Heart left ventricle (tissue), 16 donors: ENCODE measurements at regions not wholly inside any gene's neighbourhood (a gene's known extent, or its start where the extent isn't known, plus 50 kb on each side); places are given as distances from the start of the nearest gene placed in this dataset.

Source experiments
- ATAC-seq, 4 donors: fragments of 200-7000 bp; cut with Tn5 transposase; one replicate each; pipeline ENCODE4 v1.9.1; 2020 to 2022; ENCODE audit warnings: moderate library complexity in 4 of 4, mild to moderate bottlenecking in 3 of 4, moderate number of reproducible peaks in 1 of 4
- DNase-seq, 5 donors: peaks; one replicate each; pipeline ENCODE4 v3.0.0-alpha.2; 2020
- H3K27ac ChIP-seq, 12 donors: fragments of 200-600 bp; sonication (generic) in 4 of 12; one replicate each; pipeline versions ENCODE4 v1.5.0 to v1.8.0; 2016 to 2022; ENCODE audit warnings: mild to moderate bottlenecking in 2 of 12
- H3K27me3 ChIP-seq, 9 donors: fragments of 200-600 bp; sonication (generic) in 2 of 9; one replicate each; pipeline versions ENCODE4 v1.5.1 to v1.8.0; 2016 to 2022; ENCODE audit warnings: mild to moderate bottlenecking in 3 of 9
- H3K36me3 ChIP-seq, 9 donors: fragments of 200-600 bp; sonication (generic) in 2 of 9; one replicate each; pipeline versions ENCODE4 v1.5.0 to v1.8.0; 2018 to 2022; ENCODE audit warnings: mild to moderate bottlenecking in 2 of 9
- H3K4me1 ChIP-seq, 12 donors: fragments of 200-600 bp; sonication (generic) in 4 of 12; one replicate each; pipeline versions ENCODE4 v1.5.0 to v1.8.0; 2016 to 2022; ENCODE audit warnings: mild to moderate bottlenecking in 3 of 12
- H3K4me3 ChIP-seq, 12 donors: fragments of 200-600 bp; sonication (generic) in 4 of 12; one replicate each; pipeline versions ENCODE4 v1.5.0 to v1.8.0; 2017 to 2022; ENCODE audit warnings: mild to moderate bottlenecking in 9 of 12, moderate library complexity in 4 of 12
- H3K9me3 ChIP-seq, 12 donors: fragments of 200-600 bp; sonication (generic) in 4 of 12; one replicate each; pipeline versions ENCODE4 v1.5.0 to v1.8.0; 2016 to 2022; ENCODE audit warnings: mild to moderate bottlenecking in 1 of 12
- CTCF ChIP-seq, 12 donors: fragments of 200-600 bp; sonication (generic) in 4 of 12; IDR thresholded peaks; one replicate each; pipeline versions ENCODE4 v1.5.0 to v1.8.0; 2018 to 2022; ENCODE audit warnings: antibody characterized with exemption in 12 of 12, mild to moderate bottlenecking in 5 of 12
- POLR2A ChIP-seq, 2 donors: fragments of 450-650 bp; IDR thresholded peaks; one replicate each; pipeline ENCODE4 v1.6.1; 2017; ENCODE audit warnings: antibody characterized with exemption in 2 of 2, mild to moderate bottlenecking in 2 of 2, moderate library complexity in 2 of 2
- WGBS, 4 donors: extraction: QIAGEN DNeasy Blood & Tissue Kit in 2 of 4; methylation state at CpG; one replicate each; pipeline versions ENCODE4 v1.1.5 to v1.1.7; 2013 to 2018; 5-methylcytosine and 5-hydroxymethylcytosine counted together
- intact Hi-C, 10 donors: fragments of 100-400 bp; cut with DNase I; formaldehyde crosslinking; loops; one replicate each; pipeline versions ENCODE4 v1.11.1 to v1.14.2; 2022
- donor health status: ischemic (EF 13 %, LVEDD 7.1; RV severe dilation, severe dysfunction).
- donor health status: healthy with polysubstance abuse.
- donor health status: DM: no; HTN: yes; CAD: no.
- donor health status: DM: no; HTN: no; CAD: no.
- donor health status: ischemic (EF 25% LVEDD 6.9; RV normal size, moderate dysfunction).
- donor health status: ischemic (EF 25% LVEDD 5.7; RV mildly dilated, moderate dysfunction).
- donor health status: healthy.
- donor health status: DM: yes; HTN: yes; CAD: no.
- donor health status: ischemic (EF 35%, LVEDD 5.7; RV mildly dilated, moderate dysfunction).
- donor health status: nonischemic (EF 11% LVEDD 7.7; RV severe dilation, severe dysfunction).
- donor health status: DM: yes; HTN: yes; CAD: no.
- donor health status: PGD.
- donor health status: ischemic (EF 29% LVEDD 5.4; RV normal size, mild dysfunction).
- donor health status: nonischemic (EF 23%, LVEDD 6.1; RV moderate dilation, normal function).

- Histone ChIP-seq H3K4me3 (no peak overlapping the region), H3K9me3 (no peaks in the 10 kb centered on the region), H3K4me1 (no peaks in the 10 kb centered on the region), H3K27me3 (no peaks in the 10 kb centered on the region), H3K36me3 (no peaks in the 10 kb centered on the region), H3K27ac (no peak overlapping the region)
- TF ChIP-seq POLR2A (IDR thresholded peaks at IDR 0.05) = no peak
- no peak for TF ChIP-seq CTCF (IDR thresholded peaks at IDR 0.05)
- WGBS, 4 donors = 81 to 90% (median 88%) methylated on average over 1 of the region's 1 CpG
- intact Hi-C loops = no loop called here
- DNase-seq (no peak), ATAC-seq (no peak)
These were observed 810.8 kb upstream of the CHAC2 start for GRCh38 chr2:52956766-52957165.

DNA sequence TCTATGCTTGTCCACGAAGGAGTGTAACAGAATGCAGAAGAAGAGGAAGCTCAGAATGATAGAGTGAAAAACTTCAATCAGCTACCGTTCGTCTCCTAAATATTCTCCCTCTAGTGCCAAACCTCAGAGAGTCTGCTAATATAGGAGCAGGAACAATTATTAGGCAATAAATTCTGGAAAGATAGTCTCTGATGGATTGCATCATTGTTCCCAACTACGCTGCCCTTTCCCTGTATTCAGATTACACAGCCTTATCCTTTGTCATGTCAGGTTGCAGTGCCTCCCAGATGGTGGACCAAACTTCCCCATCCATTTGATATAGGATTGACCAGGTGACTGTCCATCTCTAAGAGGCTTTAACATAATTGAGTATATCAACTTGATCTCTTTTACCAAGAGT is 811.5 kb upstream of the CHAC2 start:
- 65 to 80% (median 70%) methylated on average over 4 of the region's 4 CpGs for WGBS, 4 donors
- DNase-seq = no peak
- ATAC-seq = no peak
- Histone ChIP-seq H3K36me3 (no peaks in the 10 kb centered on the region), H3K27ac (no peak overlapping the region), H3K4me1 (no peaks in the 10 kb centered on the region), H3K27me3 (no peaks in the 10 kb centered on the region), H3K9me3 (no peaks in the 10 kb centered on the region), H3K4me3 (no peak overlapping the region)
- TF ChIP-seq POLR2A (IDR thresholded peaks at IDR 0.05) = no peak
- intact Hi-C loops = no loop called here

- no peak for TF ChIP-seq POLR2A (IDR thresholded peaks at IDR 0.05)
- no peak for TF ChIP-seq CTCF (IDR thresholded peaks at IDR 0.05)
These were observed 812.5 kb upstream of the CHAC2 start for GRCh38 chr2:52955079-52955478.

GRCh38 chr2:52940101-52940500 is 827.5 kb upstream of the CHAC2 start:
- no peak overlapping the region for H3K4me3 ChIP-seq
- H3K9me3 ChIP-seq = peaks cover 0 to 3% (median 0%) of the 10 kb centered on the region in 12 donors
- no peaks in the 10 kb centered on the region for H3K36me3 ChIP-seq
- WGBS, 4 donors = 91 to 97% (median 94%) methylated on average over 2 of the region's 2 CpGs
- no peaks in the 10 kb centered on the region for H3K27me3 ChIP-seq
- no peak overlapping the region for H3K27ac ChIP-seq
- intact Hi-C loops = no loop called here
- no peak for ATAC-seq
- no peak for DNase-seq
- H3K4me1 ChIP-seq = no peaks in the 10 kb centered on the region
- no peak for TF ChIP-seq CTCF (IDR thresholded peaks at IDR 0.05)
- TF ChIP-seq POLR2A (IDR thresholded peaks at IDR 0.05) = no peak

More at GRCh38 chr2:52955079-52955478, 812.5 kb upstream of the CHAC2 start:
- DNase-seq (no peak), ATAC-seq (no peak)
- Histone ChIP-seq H3K4me3 (no peak overlapping the region), H3K27me3 (no peaks in the 10 kb centered on the region), H3K4me1 (no peaks in the 10 kb centered on the region), H3K27ac (no peak overlapping the region), H3K36me3 (no peaks in the 10 kb centered on the region), H3K9me3 (no peaks in the 10 kb centered on the region)
- 60 to 72% (median 70%) methylated on average over 5 of the region's 5 CpGs for WGBS, 4 donors
- intact Hi-C loops = no loop called here

GRCh38 chr2:52939250-52939649 is 828.4 kb upstream of the CHAC2 start:
- Histone ChIP-seq H3K9me3 (peaks cover 0 to 1% (median 0%) of the 10 kb centered on the region in 12 donors), H3K27ac (no peak overlapping the region), H3K36me3 (no peaks in the 10 kb centered on the region), H3K27me3 (no peaks in the 10 kb centered on the region), H3K4me1 (peaks cover 0 to under 1% (median 0%) of the 10 kb centered on the region in 12 donors), H3K4me3 (no peak overlapping the region)
- WGBS, 4 donors = 79 to 85% (median 83%) methylated on average over 2 of the region's 2 CpGs
- TF ChIP-seq POLR2A (IDR thresholded peaks at IDR 0.05) = no peak
- TF ChIP-seq CTCF (IDR thresholded peaks at IDR 0.05) = no peak
- intact Hi-C loops = no loop called here
- ATAC-seq = no peak
- DNase-seq = no peak
